ENCODE measurements at regions not wholly inside any gene's neighbourhood (a gene's known extent, or its start where the extent isn't known, plus 50 kb on each side); places are given as distances from the start of the nearest gene placed in this dataset.
A peak's percentile ranks its signal among the peaks of the same experiment; 100 is the strongest.

DNA sequence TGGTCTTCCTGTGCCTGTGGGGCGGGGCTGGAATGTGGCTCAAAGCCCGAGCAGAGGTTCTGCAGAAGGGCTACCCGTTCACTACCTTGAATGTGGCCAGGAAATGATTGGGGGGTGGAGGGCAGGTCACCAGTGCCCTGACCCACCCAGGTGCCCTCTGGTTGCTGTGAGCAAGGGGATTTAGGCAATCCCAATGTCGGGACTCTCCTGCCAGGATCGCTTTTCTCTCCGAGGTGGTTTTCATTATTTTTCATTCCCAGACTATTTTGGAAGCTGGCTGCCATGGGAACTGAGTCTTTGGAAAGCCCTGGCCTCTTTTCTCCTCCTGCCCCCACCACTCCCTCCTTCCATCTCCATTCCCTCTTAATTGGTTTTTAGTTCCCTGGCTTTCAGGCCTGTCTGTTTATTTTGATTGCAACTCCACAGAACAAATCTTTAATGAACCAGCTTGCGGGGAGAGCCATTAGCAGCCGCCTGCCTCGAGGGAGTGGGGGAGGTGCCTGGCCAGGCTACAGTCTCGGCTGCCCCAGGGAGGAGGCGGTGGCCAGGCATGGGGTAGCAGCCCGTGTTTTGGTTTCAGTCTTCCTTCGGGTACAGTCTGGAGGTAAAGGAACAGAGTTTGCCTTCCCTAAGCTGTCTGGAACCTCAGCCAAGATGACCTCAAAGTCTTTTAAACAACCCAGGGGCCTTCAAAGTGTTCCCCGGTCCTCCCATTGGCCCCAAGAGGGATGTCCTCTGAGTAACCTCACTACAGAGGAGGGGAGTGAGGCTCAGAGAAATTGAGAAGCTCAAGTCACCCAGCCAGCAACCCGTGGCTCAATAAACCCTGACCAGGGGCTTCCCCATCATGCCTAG lies 114.4 kb upstream of the HAAO start:
- H3K36me3 ChIP-seq (ENCODE audit: control insufficient read depth, insufficient read depth, low read length) = no peaks in the 10 kb centered on the region
- H3K27ac ChIP-seq = peak overlapping the region; percentile 49
- H3K79me2 ChIP-seq = no peaks in the 10 kb centered on the region
- no peaks in the 10 kb centered on the region for H3K4me1 ChIP-seq
- TF ChIP-seq, protein P1, sequence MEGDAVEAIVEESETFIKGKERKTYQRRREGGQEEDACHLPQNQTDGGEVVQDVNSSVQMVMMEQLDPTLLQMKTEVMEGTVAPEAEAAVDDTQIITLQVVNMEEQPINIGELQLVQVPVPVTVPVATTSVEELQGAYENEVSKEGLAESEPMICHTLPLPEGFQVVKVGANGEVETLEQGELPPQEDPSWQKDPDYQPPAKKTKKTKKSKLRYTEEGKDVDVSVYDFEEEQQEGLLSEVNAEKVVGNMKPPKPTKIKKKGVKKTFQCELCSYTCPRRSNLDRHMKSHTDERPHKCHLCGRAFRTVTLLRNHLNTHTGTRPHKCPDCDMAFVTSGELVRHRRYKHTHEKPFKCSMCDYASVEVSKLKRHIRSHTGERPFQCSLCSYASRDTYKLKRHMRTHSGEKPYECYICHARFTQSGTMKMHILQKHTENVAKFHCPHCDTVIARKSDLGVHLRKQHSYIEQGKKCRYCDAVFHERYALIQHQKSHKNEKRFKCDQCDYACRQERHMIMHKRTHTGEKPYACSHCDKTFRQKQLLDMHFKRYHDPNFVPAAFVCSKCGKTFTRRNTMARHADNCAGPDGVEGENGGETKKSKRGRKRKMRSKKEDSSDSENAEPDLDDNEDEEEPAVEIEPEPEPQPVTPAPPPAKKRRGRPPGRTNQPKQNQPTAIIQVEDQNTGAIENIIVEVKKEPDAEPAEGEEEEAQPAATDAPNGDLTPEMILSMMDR (IDR thresholded peaks at IDR 0.05) = no peak
- H3K27me3 ChIP-seq (ENCODE audit: control insufficient read depth, insufficient read depth, low read length) = no peaks in the 10 kb centered on the region
- no peak overlapping the region for H3K9ac ChIP-seq
- H3K9me3 ChIP-seq (ENCODE audit: control insufficient read depth, low read length) = no peaks in the 10 kb centered on the region
- H3K4me3 ChIP-seq (ENCODE audit: low read depth, low read length) = no peak overlapping the region
- no peak overlapping the region for H2AFZ ChIP-seq
- H3K4me2 ChIP-seq (ENCODE audit: low read length) = no peak overlapping the region

DNA sequence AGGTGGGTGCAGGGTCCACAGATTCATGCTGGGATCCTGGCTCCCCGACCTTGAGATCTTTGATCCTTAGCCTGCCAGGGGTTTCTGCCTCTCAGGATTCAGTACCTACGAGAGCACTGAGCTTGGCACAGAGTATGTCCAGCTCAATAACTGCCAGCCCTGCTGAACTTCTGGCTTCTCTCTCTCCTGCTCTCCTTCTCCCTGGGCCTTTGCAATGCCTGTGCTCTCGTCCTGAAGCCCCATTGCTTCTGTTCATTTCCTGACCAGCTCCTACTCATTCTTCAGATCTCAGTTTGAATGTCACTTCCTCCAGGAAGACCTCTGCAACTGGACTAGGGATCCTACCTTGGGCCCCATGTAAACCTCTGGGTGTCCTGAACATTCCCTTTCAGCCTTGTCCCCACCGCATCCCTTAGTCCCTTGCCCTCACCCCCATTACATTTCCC lies 113.8 kb upstream of the HAAO start:
- Histone ChIP-seq H3K9me3 (ENCODE audit: control insufficient read depth, low read length) (no peaks in the 10 kb centered on the region), H3K9ac (no peak overlapping the region), H3K4me1 (no peaks in the 10 kb centered on the region), H3K79me2 (no peaks in the 10 kb centered on the region), H3K27me3 (ENCODE audit: control insufficient read depth, insufficient read depth, low read length) (no peaks in the 10 kb centered on the region), H2AFZ (no peak overlapping the region), H3K4me3 (ENCODE audit: low read depth, low read length) (no peak overlapping the region), H3K27ac (peak overlapping the region; percentile 49), H3K36me3 (ENCODE audit: control insufficient read depth, insufficient read depth, low read length) (no peaks in the 10 kb centered on the region), H3K4me2 (ENCODE audit: low read length) (no peak overlapping the region)
- TF ChIP-seq, protein P1 (IDR thresholded peaks at IDR 0.05) = no peak

GRCh38 chr2:42905341-42906110 lies 113.1 kb upstream of the HAAO start:
- no peaks in the 10 kb centered on the region for H3K79me2 ChIP-seq
- no peaks in the 10 kb centered on the region for H3K9me3 ChIP-seq (ENCODE audit: control insufficient read depth, low read length)
- no peaks in the 10 kb centered on the region for H3K36me3 ChIP-seq (ENCODE audit: control insufficient read depth, insufficient read depth, low read length)
- no peak overlapping the region for H3K4me3 ChIP-seq (ENCODE audit: low read depth, low read length)
- H2AFZ ChIP-seq = no peak overlapping the region
- H3K27me3 ChIP-seq (ENCODE audit: control insufficient read depth, insufficient read depth, low read length) = no peaks in the 10 kb centered on the region
- TF ChIP-seq, protein P1 (IDR thresholded peaks at IDR 0.05) = no peak
- no peak overlapping the region for H3K4me2 ChIP-seq (ENCODE audit: low read length)
- no peaks in the 10 kb centered on the region for H3K4me1 ChIP-seq
- no peak overlapping the region for H3K9ac ChIP-seq
- peak overlapping the region; percentile 49 for H3K27ac ChIP-seq

GRCh38 chr2:42904576-42904876 lies 112.1 kb upstream of the HAAO start:
- no peaks in the 10 kb centered on the region for H3K79me2 ChIP-seq
- H3K27ac ChIP-seq = no peak overlapping the region
- H3K4me3 ChIP-seq (ENCODE audit: low read depth, low read length) = no peak overlapping the region
- H3K9me3 ChIP-seq (ENCODE audit: control insufficient read depth, low read length) = no peaks in the 10 kb centered on the region
- no peak overlapping the region for H3K4me2 ChIP-seq (ENCODE audit: low read length)
- no peak overlapping the region for H2AFZ ChIP-seq
- no peak overlapping the region for H3K9ac ChIP-seq
- no peaks in the 10 kb centered on the region for H3K4me1 ChIP-seq
- H3K36me3 ChIP-seq (ENCODE audit: control insufficient read depth, insufficient read depth, low read length) = no peaks in the 10 kb centered on the region
- TF ChIP-seq, protein P1 (IDR thresholded peaks at IDR 0.05) = no peak
- H3K27me3 ChIP-seq (ENCODE audit: control insufficient read depth, insufficient read depth, low read length) = no peaks in the 10 kb centered on the region

Data from parathyroid adenoma (tissue), 2 donors.